ENCODE measurements at regions not wholly inside any gene's neighbourhood (a gene's known extent, or its start where the extent isn't known, plus 50 kb on each side); places are given as distances from the start of the nearest gene placed in this dataset.

- peak; percentile 69 for DNase-seq (ENCODE audit: low spot score)
Measured at GRCh38 chr6:56864171-56864616, 90.7 kb upstream of the BEND6 start.

DNA sequence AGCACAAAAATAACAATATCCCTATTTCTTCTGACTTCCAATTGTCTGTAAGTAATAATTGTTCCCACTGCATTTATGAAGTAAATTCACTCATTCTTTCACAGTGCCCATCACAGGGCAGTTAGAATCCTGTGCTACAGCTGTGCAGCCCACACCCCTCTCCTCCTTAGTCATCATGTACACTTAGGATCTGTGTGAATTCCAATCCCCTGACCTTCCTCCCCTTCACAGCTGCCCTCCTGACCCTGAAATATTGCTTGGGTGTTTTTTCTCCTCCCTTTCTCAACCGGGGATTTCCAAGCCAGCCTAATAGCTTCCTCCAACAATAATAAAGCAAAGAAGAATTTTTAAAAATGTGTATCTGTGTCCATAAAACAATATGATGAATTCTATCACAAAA lies 91.5 kb upstream of the BEND6 start:
- DNase-seq (ENCODE audit: low spot score): no peak

GRCh38 chr6:56862415-56863175 lies 92.3 kb upstream of the BEND6 start:
- no peak for DNase-seq (ENCODE audit: low spot score)

DNA sequence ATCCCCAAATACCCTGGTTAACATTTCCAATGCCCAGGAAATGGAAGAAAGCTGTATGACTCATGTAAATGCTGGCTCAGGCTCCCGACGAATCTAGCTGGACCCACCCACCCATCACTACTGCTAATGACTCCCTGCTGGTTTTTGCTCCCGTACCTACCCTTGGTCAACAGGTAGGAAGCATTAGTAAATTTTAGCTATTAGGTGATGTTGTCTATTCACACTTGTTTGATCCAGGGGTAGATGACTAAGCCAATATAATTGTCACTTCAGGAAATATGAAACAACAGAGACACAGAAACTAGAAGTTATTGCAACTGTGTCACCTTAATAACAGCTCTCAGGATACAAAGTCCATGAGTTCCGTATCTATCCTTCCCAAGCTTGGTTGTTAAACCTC lies 94.4 kb upstream of the BEND6 start:
- peak; percentile 72 for DNase-seq (ENCODE audit: low spot score)

DNA sequence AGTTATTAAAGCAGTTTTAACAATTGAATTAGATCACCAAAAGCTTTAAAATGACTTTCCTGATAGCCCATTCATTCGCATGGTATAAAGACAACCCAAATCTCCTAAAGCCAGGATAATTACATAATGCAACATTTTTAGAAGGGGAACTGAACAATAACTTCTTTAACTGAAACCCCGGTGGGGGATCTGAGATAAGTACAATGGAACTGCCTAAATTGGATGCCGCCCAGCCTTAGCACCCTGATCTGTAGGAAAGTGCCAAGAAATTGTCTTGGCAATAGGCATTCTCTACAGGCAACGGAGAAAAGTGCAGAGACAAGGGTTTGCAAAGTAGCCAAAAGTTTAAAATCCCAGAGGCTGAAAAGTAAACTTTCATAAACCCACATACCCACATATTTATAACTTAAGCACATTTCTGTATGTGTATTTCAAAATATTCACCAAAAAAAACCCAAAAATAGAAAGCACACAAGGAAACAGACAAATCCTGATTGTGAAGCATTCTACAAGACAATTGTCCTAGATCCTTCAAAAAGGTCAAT lies 98.8 kb upstream of the BEND6 start:
- no peak for DNase-seq (ENCODE audit: low spot score)

DNA sequence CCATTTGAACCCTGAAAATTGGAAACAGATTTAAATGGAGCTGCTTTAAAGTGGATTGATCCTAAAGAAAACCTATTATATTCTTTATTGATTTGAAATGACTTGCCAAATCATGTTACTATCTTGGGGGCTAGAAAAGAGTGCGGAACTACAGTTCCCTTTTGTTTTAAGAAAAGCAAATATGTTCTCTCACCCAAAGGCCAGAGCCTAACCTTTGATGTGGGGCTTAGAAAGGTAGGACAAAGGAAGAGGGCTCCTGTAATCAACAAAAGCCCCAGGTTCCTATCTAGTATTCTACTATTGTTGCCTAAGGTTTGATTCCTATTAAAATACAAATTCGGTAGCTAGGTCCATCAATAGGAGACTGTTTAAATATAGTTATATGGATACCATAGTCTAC lies 100.8 kb upstream of the BEND6 start:
- DNase-seq (ENCODE audit: low spot score): no peak

- no peak for DNase-seq (ENCODE audit: low spot score)
Measured at GRCh38 chr6:56853541-56853940, 101.4 kb upstream of the BEND6 start.

GRCh38 chr6:56852260-56853010 lies 102.5 kb upstream of the BEND6 start:
- DNase-seq (ENCODE audit: low spot score): no peak

DNA sequence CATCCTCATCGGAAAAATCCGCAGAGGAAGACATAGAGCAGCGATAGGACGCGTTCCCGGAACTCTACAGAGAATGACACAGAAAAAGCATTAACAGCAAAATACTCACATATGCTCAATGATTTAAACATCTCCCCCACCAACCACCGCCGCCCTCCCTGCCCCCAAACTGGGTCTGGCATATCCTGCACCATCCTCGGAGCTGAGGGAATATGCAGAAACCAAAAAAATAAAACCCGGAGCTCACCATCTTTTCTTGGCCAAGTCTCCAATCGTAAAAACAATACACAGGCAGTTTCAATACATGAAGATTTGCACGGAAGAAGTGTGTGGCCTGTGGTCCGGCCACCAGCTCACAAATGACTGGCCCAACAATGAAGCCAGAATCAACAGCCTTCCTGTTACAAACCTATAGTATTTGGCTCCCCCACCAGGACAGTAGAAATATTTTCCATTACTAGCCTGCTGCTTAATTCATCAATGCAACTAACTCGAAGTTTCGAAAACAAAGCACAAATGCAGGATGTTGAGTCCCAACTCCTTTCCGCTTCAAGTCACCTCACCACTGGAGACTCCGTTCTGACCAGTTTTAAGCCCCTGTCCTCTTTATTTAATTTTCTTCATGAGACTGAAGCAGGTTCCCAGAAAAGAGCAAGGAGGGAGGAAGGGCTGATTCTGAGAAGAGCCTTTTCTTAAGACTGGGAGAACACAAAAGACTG lies 103.2 kb upstream of the BEND6 start:
- DNase-seq (ENCODE audit: low spot score): peak; percentile 75

DNA sequence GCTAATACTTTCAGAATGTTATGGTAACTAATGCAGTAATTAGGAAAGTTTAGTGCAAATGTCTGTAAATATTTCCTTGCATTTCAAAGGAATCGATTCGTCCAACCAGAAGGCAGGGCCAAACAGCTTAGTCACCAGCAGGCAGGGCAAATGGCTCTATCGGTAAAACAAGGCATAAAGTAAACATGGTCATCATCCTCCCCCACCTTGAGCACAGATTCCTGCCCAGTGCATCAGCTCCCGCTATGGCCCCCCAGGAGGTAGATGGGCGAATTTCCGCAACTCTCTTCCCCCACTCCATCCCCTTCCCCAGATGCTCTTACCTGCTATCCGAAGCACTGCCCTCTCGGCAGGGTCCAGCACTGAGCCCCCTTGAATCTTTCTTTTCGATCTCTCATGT lies 103.8 kb upstream of the BEND6 start:
- no peak for DNase-seq (ENCODE audit: low spot score)

DNA sequence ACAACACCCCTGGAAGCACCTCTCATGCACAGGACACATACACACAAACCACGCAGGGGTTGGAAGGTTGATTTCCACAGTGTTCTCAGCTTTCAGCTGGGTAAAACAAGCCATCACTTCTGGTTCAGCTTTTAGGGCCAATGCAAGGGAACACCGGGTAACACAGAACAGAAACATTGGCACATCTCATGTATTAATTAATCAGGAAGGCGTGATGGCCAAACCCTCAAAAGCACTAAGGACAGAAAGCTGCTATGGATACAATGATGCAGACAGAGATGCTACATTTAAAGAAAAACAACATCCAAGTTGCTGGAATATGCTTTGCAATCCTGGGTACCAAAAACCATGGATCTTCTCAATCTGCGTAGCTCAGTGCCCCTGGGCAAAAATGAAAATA lies 104.3 kb upstream of the BEND6 start:
- no peak for DNase-seq (ENCODE audit: low spot score)

DNA sequence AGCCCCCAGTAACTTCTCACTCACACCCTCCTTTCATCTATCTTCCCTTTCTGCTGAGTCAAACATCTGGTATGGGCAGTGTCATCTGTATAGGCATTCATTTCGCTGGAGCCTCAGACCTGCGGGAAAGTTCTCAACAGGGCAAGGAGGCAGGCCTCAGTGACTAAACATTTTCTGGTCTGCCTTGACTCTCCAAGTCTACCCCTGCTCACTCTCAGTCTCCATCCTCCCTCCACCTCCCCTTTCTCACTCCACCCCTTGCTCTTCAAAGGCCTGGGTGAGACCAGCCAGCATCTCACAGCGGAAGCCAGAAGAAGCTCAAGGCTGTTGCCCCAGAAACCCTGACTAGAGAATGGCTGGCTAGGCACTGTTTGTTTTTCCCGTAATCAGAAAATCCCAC lies 105.0 kb upstream of the BEND6 start:
- DNase-seq (ENCODE audit: low spot score): no peak

DNA sequence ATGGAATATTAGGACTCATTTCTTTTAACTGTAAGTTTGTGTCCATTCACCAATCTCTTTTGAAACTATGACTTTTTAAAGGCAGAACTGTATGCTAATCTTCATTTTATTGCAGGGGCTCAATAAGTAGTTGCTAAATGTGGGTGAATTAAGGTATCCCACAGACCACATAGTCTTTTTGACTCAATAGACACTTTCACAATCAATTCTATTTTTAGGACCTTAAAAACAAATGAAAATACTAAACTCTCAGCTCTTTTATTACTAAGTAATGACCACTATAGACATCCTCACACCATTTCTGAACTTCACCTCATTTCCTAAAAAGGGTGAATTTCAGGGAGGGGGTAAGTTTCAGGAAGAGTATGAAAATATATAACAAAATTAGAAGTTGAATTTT lies 106.8 kb upstream of the BEND6 start:
- DNase-seq (ENCODE audit: low spot score): no peak

- no peak for DNase-seq (ENCODE audit: low spot score)
Measured at GRCh38 chr6:56845032-56845431, 109.9 kb upstream of the BEND6 start.

- no peak for DNase-seq (ENCODE audit: low spot score)
Measured at GRCh38 chr6:56843476-56844349, 111.2 kb upstream of the BEND6 start.

DNA sequence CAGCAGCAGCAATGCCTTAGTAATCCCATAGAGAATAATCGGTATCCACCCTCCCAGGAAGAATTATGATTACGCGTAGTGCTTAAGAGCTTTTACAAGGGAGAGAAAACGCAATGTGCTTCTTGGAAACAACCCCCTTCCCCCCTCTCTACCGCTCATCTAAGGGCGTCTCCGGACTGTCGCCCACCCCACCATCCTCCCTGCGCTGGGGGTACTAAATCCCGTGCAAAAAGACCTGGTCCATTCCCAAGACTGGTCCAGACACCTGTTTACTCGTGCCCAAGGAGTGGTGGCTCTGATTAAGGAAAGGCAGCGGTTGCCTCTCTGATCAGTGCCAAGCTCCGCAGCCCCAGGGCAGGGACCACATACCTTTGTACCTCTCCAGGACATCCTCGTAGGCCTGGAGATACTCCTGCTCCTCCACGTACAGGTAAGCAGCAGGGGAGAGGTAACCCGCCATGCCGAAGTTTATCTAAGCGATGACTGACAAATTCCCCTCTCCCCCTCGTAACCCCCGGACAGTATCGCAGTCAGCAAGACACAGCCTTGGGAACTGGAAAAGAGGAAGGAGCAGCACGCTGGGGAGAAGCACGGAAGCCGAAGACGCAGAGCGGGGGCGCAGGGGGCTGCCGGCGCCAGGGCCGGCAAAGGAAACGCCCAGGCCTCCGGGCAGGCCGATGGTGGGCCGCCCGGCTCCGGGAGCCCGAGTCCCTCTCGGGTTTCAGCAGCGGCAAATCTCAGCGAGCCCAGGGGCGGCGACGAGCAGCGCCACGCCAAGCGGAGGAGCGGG lies 112.0 kb upstream of the BEND6 start:
- DNase-seq (ENCODE audit: low spot score): no peak

DNA sequence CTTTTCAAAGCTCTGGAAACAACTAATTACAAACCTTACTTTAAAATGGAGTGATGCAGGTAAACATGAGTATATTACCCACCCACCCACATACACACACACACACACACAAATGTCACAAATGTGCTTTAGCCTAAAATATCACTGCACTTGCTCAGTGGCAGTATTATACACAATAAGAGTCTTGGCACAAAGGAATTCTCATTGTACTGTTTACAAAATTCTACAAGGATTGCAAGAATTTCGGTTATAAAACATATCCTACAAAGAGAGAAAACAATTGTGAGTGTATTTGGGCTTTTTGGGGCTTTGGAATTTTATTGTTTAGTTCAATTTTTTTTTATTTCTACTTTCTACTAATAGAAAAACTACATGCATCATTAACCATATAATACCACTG lies 113.2 kb upstream of the BEND6 start:
- DNase-seq (ENCODE audit: low spot score): no peak

GRCh38 chr6:56841381-56841749 lies 113.5 kb upstream of the BEND6 start:
- DNase-seq (ENCODE audit: low spot score): no peak

GRCh38 chr6:56840467-56841380 lies 114.2 kb upstream of the BEND6 start:
- no peak for DNase-seq (ENCODE audit: low spot score)
